Neuronal stem cell (in vitro differentiated cells): ENCODE measurements at regions not wholly inside any gene's neighbourhood (a gene's known extent, or its start where the extent isn't known, plus 50 kb on each side); places are given as distances from the start of the nearest gene placed in this dataset.

Experiments
- DNase-seq: peaks from one replicate; pipeline ENCODE4 v3.0.0-alpha.2; 2013; ENCODE audit warnings: low spot score
- H2AFZ ChIP-seq: one replicate; pipeline ENCODE4 v1.6.1; 2013; ENCODE audit warnings: mild to moderate bottlenecking, low read length, inconsistent platforms
- H2AK5ac ChIP-seq: 2 replicates; pipeline ENCODE4 v1.6.1; 2013; ENCODE audit warnings: low read depth, mild to moderate bottlenecking, inconsistent platforms, low read length, moderate library complexity, mixed read lengths
- H2BK120ac ChIP-seq: 2 replicates; pipeline ENCODE4 v1.6.1; 2013; ENCODE audit warnings: low read depth, mild to moderate bottlenecking, inconsistent platforms, low read length, moderate library complexity, mixed read lengths
- H2BK12ac ChIP-seq: one replicate; pipeline ENCODE4 v1.6.1; 2013; ENCODE audit warnings: low read length, inconsistent platforms
- H2BK15ac ChIP-seq: 2 replicates; pipeline ENCODE4 v1.6.1; 2013; ENCODE audit warnings: mild to moderate bottlenecking, low read length, inconsistent platforms, mixed read lengths
- H2BK5ac ChIP-seq: one replicate; pipeline ENCODE4 v1.6.1; 2013; ENCODE audit warnings: inconsistent platforms, mild to moderate bottlenecking, low read length, moderate library complexity
- H3K14ac ChIP-seq: one replicate; pipeline ENCODE4 v1.6.1; 2013; ENCODE audit warnings: low read length, inconsistent platforms
- H3K18ac ChIP-seq: 2 replicates; pipeline ENCODE4 v1.6.1; 2013; ENCODE audit warnings: low read length, inconsistent platforms
- H3K23ac ChIP-seq: 2 replicates; pipeline ENCODE4 v1.6.1; 2013; ENCODE audit warnings: low read depth, mild to moderate bottlenecking, mixed read lengths, low read length, inconsistent platforms; ENCODE audit not compliant: poor library complexity
- H3K27ac ChIP-seq: replicated peaks from 3 replicates; pipeline ENCODE4 v1.5.1; 2013; ENCODE audit warnings: low read length, inconsistent platforms
- H3K27me3 ChIP-seq, 3 experiments: 2 replicates each; pipeline ENCODE4 v1.6.1; 2013; ENCODE audit warnings: low read length in 3 of 3, mild to moderate bottlenecking in 2 of 3, inconsistent platforms in 1 of 3, low read depth in 1 of 3, mixed read lengths in 1 of 3, moderate library complexity in 1 of 3; ENCODE audit not compliant: control insufficient read depth in 3 of 3, insufficient read depth in 3 of 3
- H3K36me3 ChIP-seq, 2 donors: replicated peaks in 1 of 2; 2 replicates each; pipeline ENCODE4 v1.6.1; 2013; ENCODE audit warnings: low read length in 2 of 2; ENCODE audit not compliant: control insufficient read depth in 2 of 2, insufficient read depth in 2 of 2
- H3K4ac ChIP-seq: 2 replicates; pipeline ENCODE4 v1.6.1; 2013; ENCODE audit warnings: inconsistent platforms, mild to moderate bottlenecking, low read length, moderate library complexity
- H3K4me1 ChIP-seq, 2 donors: 1 replicate in 1 of 2; 2 replicates in 1 of 2; pipeline ENCODE4 v1.6.1; 2013; ENCODE audit warnings: low read length in 2 of 2, low read depth in 1 of 2; ENCODE audit not compliant: control insufficient read depth in 2 of 2, insufficient read depth in 1 of 2
- H3K4me2 ChIP-seq: one replicate; pipeline ENCODE4 v1.6.1; 2013; ENCODE audit warnings: mild to moderate bottlenecking, low read length, inconsistent platforms; ENCODE audit not compliant: insufficient read depth, poor library complexity, severe bottlenecking
- H3K4me3 ChIP-seq, 2 donors: 2 replicates each; pipeline ENCODE4 v1.5.1; 2013; ENCODE audit warnings: low read length in 2 of 2, mild to moderate bottlenecking in 2 of 2, inconsistent platforms in 1 of 2, moderate library complexity in 1 of 2
- H3K79me1 ChIP-seq: one replicate; pipeline ENCODE4 v1.6.1; 2013; ENCODE audit warnings: low read depth, mild to moderate bottlenecking, inconsistent platforms, low read length, moderate library complexity
- H3K9ac ChIP-seq: one replicate; pipeline ENCODE4 v1.6.1; 2013; ENCODE audit warnings: mild to moderate bottlenecking, low read depth, low read length, inconsistent platforms; ENCODE audit not compliant: poor library complexity
- H3K9me3 ChIP-seq, 2 donors: replicated peaks in 1 of 2; 2 replicates each; pipeline versions ENCODE3 to v1.6.1; 2013; ENCODE audit warnings: low read length in 2 of 2, mild to moderate bottlenecking in 2 of 2, inconsistent platforms in 1 of 2, low read depth in 1 of 2, mixed read lengths in 1 of 2, moderate library complexity in 1 of 2; ENCODE audit not compliant: control insufficient read depth in 2 of 2, insufficient read depth in 1 of 2
- H4K8ac ChIP-seq: one replicate; pipeline ENCODE4 v1.6.1; 2013; ENCODE audit warnings: low read depth, mild to moderate bottlenecking, inconsistent platforms, low read length, moderate library complexity
- H4K91ac ChIP-seq: one replicate; pipeline ENCODE4 v1.6.1; 2013; ENCODE audit warnings: low read length, low read depth, mild to moderate bottlenecking, inconsistent platforms; ENCODE audit not compliant: poor library complexity
- WGBS, 2 donors: extraction: QIAGEN DNeasy Blood & Tissue Kit; methylation state at CpG; one replicate each; pipeline ENCODE4 v1.1.7; 2013; ENCODE audit warnings: missing lambda C conversion rate in 2 of 2, mixed read lengths in 1 of 2; ENCODE audit not compliant: insufficient read length in 2 of 2, insufficient replicate concordance in 1 of 2; ENCODE audit errors: extremely low coverage in 2 of 2; 5-methylcytosine and 5-hydroxymethylcytosine counted together

GRCh38 chr2:186036862-186037449 is 298.4 kb downstream of the FSIP2 start:
- no CpG with 5 or more reads among the region's 2 CpGs for WGBS, 2 donors
- Histone ChIP-seq H2AK5ac (no peak overlapping the region), H3K36me3 (no peaks in the 10 kb centered on the region), H3K18ac (no peak overlapping the region), H3K27me3 (no peaks in the 10 kb centered on the region), H4K91ac (no peak overlapping the region), H2BK15ac (no peak overlapping the region), H4K8ac (no peak overlapping the region), H3K4me1 (no peaks in the 10 kb centered on the region), H2BK12ac (no peak overlapping the region), H3K79me1 (no peaks in the 10 kb centered on the region), H2BK5ac (no peak overlapping the region), H3K27ac (no peak overlapping the region), H2BK120ac (no peak overlapping the region), H3K4me2 (no peak overlapping the region), H3K23ac (no peak overlapping the region), H3K9me3 (no peaks in the 10 kb centered on the region), H3K14ac (no peak overlapping the region), H3K4ac (no peak overlapping the region), H3K9ac (no peak overlapping the region), H2AFZ (no peak overlapping the region), H3K4me3 (no peak overlapping the region)
- no peak for DNase-seq

GRCh38 chr2:186042207-186043028 is 303.8 kb downstream of the FSIP2 start:
- no peak for DNase-seq
- no peaks in the 10 kb centered on the region for H3K27me3 ChIP-seq
- H3K4me1 ChIP-seq: no peaks in the 10 kb centered on the region
- H3K23ac ChIP-seq: no peak overlapping the region
- H3K18ac ChIP-seq: peak overlapping the region; percentile 7
- H2AK5ac ChIP-seq: no peak overlapping the region
- no peak overlapping the region for H2BK15ac ChIP-seq
- H3K9ac ChIP-seq: no peak overlapping the region
- H3K79me1 ChIP-seq: no peaks in the 10 kb centered on the region
- H2BK120ac ChIP-seq: no peak overlapping the region
- no peak overlapping the region for H3K4me3 ChIP-seq
- no peak overlapping the region for H2AFZ ChIP-seq
- no peaks in the 10 kb centered on the region for H3K36me3 ChIP-seq
- H3K27ac ChIP-seq: no peak overlapping the region
- H3K4ac ChIP-seq: no peak overlapping the region
- no CpG with 5 or more reads among the region's 5 CpGs for WGBS, 2 donors
- H4K91ac ChIP-seq: no peak overlapping the region
- H3K4me2 ChIP-seq: no peak overlapping the region
- no peaks in the 10 kb centered on the region for H3K9me3 ChIP-seq
- H2BK5ac ChIP-seq: no peak overlapping the region
- no peak overlapping the region for H4K8ac ChIP-seq
- H2BK12ac ChIP-seq: no peak overlapping the region
- no peak overlapping the region for H3K14ac ChIP-seq

- H3K9ac ChIP-seq: no peak overlapping the region
- H3K36me3 ChIP-seq: no peaks in the 10 kb centered on the region
- H2BK5ac ChIP-seq: no peak overlapping the region
- no peak overlapping the region for H4K91ac ChIP-seq
- H3K4me1 ChIP-seq: no peaks in the 10 kb centered on the region
- no peaks in the 10 kb centered on the region for H3K27me3 ChIP-seq
- no peak overlapping the region for H3K4ac ChIP-seq
- no peak overlapping the region for H4K8ac ChIP-seq
- no peak overlapping the region for H2BK120ac ChIP-seq
- no peak overlapping the region for H3K27ac ChIP-seq
- no peak overlapping the region for H3K14ac ChIP-seq
- no peaks in the 10 kb centered on the region for H3K79me1 ChIP-seq
- H3K4me2 ChIP-seq: no peak overlapping the region
- H3K9me3 ChIP-seq: no peaks in the 10 kb centered on the region
- H2AK5ac ChIP-seq: no peak overlapping the region
- H3K4me3 ChIP-seq: no peak overlapping the region
- no peak overlapping the region for H3K23ac ChIP-seq
- no peak overlapping the region for H2BK15ac ChIP-seq
- DNase-seq: no peak
- H3K18ac ChIP-seq: no peak overlapping the region
- no CpG with 5 or more reads among the region's 2 CpGs for WGBS, 2 donors
- H2AFZ ChIP-seq: no peak overlapping the region
- no peak overlapping the region for H2BK12ac ChIP-seq
These were observed 306.2 kb downstream of the FSIP2 start for GRCh38 chr2:186044761-186045160.

DNA sequence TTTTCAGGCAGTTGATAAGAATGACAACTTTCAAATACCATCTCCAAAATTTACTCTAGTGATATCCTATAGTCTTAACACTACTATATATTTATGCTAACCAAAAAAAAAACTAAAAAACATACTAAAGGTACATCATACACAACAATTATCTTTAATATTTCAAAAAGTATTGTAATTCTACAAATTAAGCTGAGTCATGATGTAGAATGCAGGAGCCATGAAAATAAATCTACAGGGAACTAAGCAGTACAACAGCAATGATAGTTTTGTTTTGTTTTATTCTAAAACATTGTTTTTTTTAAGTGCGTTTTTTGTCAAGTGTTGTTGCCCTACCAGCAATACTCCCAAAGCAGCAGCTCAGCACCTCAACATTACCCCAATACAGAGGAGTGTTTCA is 314.3 kb downstream of the FSIP2 start:
- H2BK15ac ChIP-seq: no peak overlapping the region
- no peak overlapping the region for H2AK5ac ChIP-seq
- no peaks in the 10 kb centered on the region for H3K4me1 ChIP-seq
- H3K27ac ChIP-seq: no peak overlapping the region
- H3K9ac ChIP-seq: no peak overlapping the region
- no peak overlapping the region for H4K91ac ChIP-seq
- H2AFZ ChIP-seq: no peak overlapping the region
- no peak for DNase-seq
- no peak overlapping the region for H3K14ac ChIP-seq
- H2BK12ac ChIP-seq: no peak overlapping the region
- no peak overlapping the region for H4K8ac ChIP-seq
- H3K4me3 ChIP-seq: no peak overlapping the region
- H3K79me1 ChIP-seq: no peaks in the 10 kb centered on the region
- no peak overlapping the region for H3K23ac ChIP-seq
- H3K4ac ChIP-seq: no peak overlapping the region
- WGBS, 2 donors: no CpG with 5 or more reads among the region's 1 CpG
- no peak overlapping the region for H2BK5ac ChIP-seq
- no peaks in the 10 kb centered on the region for H3K9me3 ChIP-seq
- H3K36me3 ChIP-seq: no peaks in the 10 kb centered on the region
- no peaks in the 10 kb centered on the region for H3K27me3 ChIP-seq
- no peak overlapping the region for H2BK120ac ChIP-seq
- H3K4me2 ChIP-seq: no peak overlapping the region
- H3K18ac ChIP-seq: no peak overlapping the region
